ENCODE measurements at regions not wholly inside any gene's neighbourhood (a gene's known extent, or its start where the extent isn't known, plus 50 kb on each side); places are given as distances from the start of the nearest gene placed in this dataset.

DNA sequence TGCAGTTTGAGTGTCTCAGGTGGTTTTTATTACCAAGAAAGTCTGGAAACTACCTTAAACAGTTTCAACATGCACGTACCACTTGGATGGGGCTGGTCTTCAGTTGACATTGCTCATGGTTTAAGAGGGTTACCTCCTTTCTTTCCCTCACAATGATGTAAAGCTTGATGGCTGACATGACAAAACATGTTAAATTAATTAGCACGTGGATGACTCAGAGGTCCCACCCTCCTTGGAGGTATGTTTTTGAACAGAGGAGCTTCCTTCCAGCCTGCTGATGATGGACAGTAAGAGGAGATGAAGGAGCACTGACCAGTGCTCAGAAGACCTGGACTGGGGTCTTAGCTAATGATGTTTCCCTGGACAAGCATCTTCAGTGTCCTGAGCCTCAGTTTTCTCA lies 322.3 kb upstream of the PODXL start:
- Mint-ChIP-seq H3K4me3 (no peak overlapping the region), H3K4me1 (ENCODE audit: low read depth) (no peaks in the 10 kb centered on the region), H3K27ac (no peak overlapping the region), H3K27me3 (ENCODE audit: low read depth) (no peaks in the 10 kb centered on the region), H3K9me3 (no peaks in the 10 kb centered on the region), H3K36me3 (ENCODE audit: low read depth) (no peaks in the 10 kb centered on the region)
- intact Hi-C loops (cut with micrococcal nuclease), result no loop called here
- no peak for DNase-seq
- CTCF ChIA-PET, result no interaction called here

DNA sequence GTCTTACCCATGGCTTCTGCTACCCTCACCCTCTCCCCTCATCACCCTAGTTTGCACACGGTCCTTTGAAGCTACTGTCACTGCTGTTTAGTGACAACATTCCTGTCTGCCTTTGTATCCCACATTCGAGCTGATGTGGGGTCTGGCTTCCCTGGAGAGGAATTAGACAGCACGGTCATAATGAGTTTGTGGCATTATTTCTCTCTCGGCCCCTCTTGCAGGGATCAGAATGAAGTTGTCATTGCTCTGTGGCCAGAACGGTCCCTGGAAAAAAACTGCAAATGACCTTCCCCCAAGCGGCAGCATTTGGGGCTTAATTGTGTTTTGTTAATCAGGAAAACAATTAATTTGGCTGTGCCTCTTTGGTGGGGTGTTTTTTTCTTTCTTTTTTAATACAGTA lies 317.2 kb upstream of the PODXL start:
- Mint-ChIP-seq H3K27me3 (ENCODE audit: low read depth) (peaks cover 12% of the 10 kb centered on the region), H3K4me1 (ENCODE audit: low read depth) (no peaks in the 10 kb centered on the region), H3K36me3 (ENCODE audit: low read depth) (no peaks in the 10 kb centered on the region), H3K4me3 (no peak overlapping the region), H3K27ac (no peak overlapping the region), H3K9me3 (no peaks in the 10 kb centered on the region)
- DNase-seq, result no peak
- intact Hi-C loops (cut with micrococcal nuclease), result no loop called here
- CTCF ChIA-PET, result no interaction called here

DNA sequence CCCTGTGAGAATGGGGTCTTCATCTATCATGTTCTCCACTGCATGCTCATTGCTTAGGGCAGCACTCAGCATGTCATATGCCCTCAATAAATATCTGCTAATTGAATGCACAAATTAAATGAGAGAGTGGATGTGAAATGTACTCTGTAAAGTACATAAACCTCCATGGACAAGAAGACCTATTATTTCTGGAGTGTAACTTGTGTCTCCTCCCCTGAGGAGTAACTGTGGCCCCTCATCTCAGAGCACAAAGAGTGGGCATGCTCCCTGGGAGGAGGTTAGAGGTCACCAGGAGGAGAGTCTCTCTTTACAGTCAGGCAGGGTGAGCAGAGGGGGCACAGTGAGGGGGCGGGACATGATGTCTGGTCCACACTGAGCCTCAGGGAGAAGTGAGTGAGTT lies 313.6 kb upstream of the PODXL start:
- intact Hi-C loops (cut with micrococcal nuclease), result no loop called here
- CTCF ChIA-PET, result no interaction called here
- no peaks in the 10 kb centered on the region for H3K9me3 Mint-ChIP-seq
- H3K27me3 Mint-ChIP-seq (ENCODE audit: low read depth), result peaks cover 12% of the 10 kb centered on the region
- no peaks in the 10 kb centered on the region for H3K36me3 Mint-ChIP-seq (ENCODE audit: low read depth)
- no peaks in the 10 kb centered on the region for H3K4me1 Mint-ChIP-seq (ENCODE audit: low read depth)
- no peak for DNase-seq
- H3K27ac Mint-ChIP-seq, result no peak overlapping the region
- no peak overlapping the region for H3K4me3 Mint-ChIP-seq

DNA sequence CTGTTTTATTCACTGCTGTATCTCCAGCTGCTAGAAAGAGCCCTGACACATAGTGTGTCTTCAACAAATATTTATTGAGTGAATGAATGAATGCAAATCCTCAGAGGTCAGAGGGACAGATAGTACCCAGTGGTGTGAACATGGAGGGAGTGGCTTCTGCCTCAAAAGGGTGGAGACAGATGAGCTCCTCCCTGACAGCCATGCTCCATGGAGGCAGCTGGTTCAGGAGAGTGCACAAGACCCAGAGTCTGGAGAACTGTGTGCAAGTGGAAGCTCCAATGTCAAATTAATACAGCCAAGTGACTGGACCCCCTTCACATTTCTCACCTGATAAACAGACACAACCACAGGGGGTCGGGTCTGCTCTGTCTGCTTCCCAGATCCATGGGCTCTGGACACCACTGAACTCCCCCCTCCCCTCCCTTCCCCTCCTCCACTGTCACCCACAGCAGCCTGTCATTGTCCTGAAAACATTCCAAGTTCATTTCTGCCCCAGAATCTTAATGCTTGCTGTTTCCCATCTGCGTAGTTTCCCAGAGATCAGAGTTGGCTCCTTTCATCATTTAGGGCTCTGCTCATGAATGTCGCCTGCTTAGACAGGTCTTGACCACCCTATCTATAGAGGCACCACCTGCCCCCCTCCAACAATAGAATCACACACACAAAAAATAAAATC lies 312.9 kb upstream of the PODXL start:
- peaks cover 12% of the 10 kb centered on the region for H3K27me3 Mint-ChIP-seq (ENCODE audit: low read depth)
- intact Hi-C loops (cut with micrococcal nuclease), result no loop called here
- no peak overlapping the region for H3K4me3 Mint-ChIP-seq
- no peak for DNase-seq
- CTCF ChIA-PET, result interaction anchor here (2.0 kb wide), 1 partner anchor 11 kb away, joined by 7 read pairs; no protein-coding TSS in a partner anchor
- no peaks in the 10 kb centered on the region for H3K9me3 Mint-ChIP-seq
- no peak overlapping the region for H3K27ac Mint-ChIP-seq
- no peaks in the 10 kb centered on the region for H3K4me1 Mint-ChIP-seq (ENCODE audit: low read depth)
- no peaks in the 10 kb centered on the region for H3K36me3 Mint-ChIP-seq (ENCODE audit: low read depth)

DNA sequence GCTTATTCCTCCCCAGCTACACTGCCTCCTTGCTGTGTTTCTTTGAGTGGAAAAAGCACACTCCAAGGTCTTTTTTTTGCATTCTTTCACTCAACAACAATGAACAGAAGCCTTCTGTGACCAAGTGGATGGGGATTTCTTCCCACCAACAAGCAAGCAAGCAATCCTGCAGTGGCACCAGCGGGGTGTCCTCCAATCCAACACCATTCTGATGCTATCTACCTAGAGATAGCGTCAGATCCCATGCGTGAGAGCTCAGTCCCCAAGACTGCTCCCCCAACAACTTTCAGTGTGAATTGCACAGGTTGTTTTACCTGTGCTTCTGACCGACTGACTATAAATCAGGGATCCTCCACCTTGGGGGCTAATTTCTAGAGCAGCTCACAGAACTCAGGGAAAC lies 311.0 kb upstream of the PODXL start:
- Mint-ChIP-seq H3K4me3 (no peak overlapping the region), H3K27ac (no peak overlapping the region), H3K4me1 (ENCODE audit: low read depth) (no peaks in the 10 kb centered on the region), H3K27me3 (ENCODE audit: low read depth) (peaks cover 7% of the 10 kb centered on the region), H3K9me3 (no peaks in the 10 kb centered on the region), H3K36me3 (ENCODE audit: low read depth) (no peaks in the 10 kb centered on the region)
- intact Hi-C loops (cut with micrococcal nuclease), result no loop called here
- CTCF ChIA-PET, result interaction anchor here (2.0 kb wide), 1 partner anchor 9 kb away, joined by 7 read pairs; no protein-coding TSS in a partner anchor
- DNase-seq, result no peak

DNA sequence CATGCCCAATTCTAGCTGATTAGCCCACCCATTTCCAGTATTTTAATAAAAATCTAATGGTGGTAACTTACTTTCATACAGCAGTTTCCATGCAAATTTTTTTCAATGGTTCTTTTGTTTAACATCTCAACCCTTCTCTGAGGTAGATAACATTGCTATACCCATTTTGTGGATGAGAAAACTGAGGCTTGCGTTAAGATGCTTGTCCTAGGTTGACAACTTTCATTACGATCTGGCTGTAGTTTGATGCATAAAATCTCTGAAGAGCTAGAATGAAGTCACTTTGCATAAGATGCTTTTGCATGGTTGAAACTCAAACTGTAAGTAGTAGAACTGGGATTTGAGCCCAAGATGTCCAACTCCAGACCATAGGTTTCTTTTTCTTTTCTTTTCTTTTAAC lies 309.5 kb upstream of the PODXL start:
- DNase-seq, result no peak
- Mint-ChIP-seq H3K9me3 (no peaks in the 10 kb centered on the region), H3K27ac (no peak overlapping the region), H3K4me3 (no peak overlapping the region), H3K36me3 (ENCODE audit: low read depth) (no peaks in the 10 kb centered on the region), H3K4me1 (ENCODE audit: low read depth) (no peaks in the 10 kb centered on the region), H3K27me3 (ENCODE audit: low read depth) (peaks cover 5% of the 10 kb centered on the region)
- CTCF ChIA-PET, result no interaction called here
- intact Hi-C loops (cut with micrococcal nuclease), result no loop called here

DNA sequence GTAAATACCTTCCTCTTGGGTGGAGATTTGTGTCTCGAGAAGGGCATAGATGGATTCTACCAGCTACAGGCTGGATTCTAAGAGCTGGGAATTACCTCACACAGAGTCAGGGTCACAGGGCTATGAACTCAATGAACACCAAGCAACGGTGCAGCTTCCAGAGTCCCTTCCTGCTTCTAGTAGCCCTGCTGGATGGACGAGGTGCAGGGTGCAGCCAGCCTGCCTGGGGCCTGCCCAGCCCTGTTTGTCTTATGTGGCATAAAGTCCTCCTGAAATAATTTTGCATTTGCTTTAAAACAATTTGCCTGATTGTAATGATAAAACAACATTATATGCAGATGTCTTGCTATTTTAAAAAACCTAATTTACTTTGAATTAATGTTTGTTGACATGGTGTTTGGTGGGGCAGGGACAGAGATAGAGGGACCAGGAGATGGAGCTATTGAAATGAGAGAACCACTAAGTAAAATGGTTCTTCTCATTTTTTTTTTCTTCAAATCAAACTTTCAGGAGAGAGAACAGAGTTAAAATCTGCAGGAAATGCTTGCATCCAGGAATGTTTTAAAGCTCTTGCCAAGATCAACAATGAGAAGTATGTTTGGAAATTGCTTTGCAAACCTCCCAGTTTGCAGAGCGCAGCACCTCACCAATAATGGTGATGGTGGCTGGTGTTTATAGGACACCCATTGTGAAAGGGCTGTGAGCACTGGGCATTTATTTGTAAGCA lies 305.4 kb upstream of the PODXL start:
- Mint-ChIP-seq H3K27me3 (ENCODE audit: low read depth) (peaks cover 5% of the 10 kb centered on the region), H3K4me3 (no peak overlapping the region), H3K9me3 (no peaks in the 10 kb centered on the region), H3K4me1 (ENCODE audit: low read depth) (no peaks in the 10 kb centered on the region), H3K27ac (no peak overlapping the region), H3K36me3 (ENCODE audit: low read depth) (no peaks in the 10 kb centered on the region)
- intact Hi-C loops (cut with micrococcal nuclease), result no loop called here
- no peak for DNase-seq
- CTCF ChIA-PET, result interaction anchor here (0.6 to 1.7 kb wide), 2 partner anchors 17 to 187 kb away, joined by 3 to 4 read pairs; no protein-coding TSS in a partner anchor

DNA sequence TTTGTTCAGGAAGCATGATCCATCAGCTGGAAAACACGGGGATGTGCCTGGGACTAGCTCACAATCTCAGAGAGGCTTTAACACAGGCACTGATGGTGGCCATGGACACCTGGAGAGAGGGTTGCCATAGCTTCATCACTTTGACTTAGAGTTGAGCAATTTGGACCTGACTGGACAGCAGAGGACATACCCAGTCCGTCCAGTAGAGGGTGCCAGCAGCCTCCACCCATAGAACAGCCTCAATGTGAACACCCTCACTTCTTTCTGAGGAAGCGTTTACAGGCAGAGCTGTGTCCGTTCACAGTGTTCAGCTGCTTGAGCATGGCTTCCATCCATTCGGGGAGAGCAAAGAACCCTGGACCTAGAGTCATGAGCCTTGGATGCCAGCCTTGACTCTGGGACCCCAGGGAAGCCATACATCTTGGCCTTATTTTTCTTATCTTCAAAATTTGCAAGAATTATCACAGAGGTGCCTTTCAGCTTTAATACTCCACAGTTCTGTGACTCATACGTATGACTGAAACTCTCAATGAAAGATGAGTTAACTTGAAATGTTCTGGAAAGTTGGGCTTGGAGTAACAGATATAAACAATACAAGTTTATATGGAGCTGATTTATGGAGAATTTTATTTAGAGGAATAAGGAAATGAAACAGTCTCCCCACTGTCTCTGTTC lies 302.9 kb upstream of the PODXL start:
- no peaks in the 10 kb centered on the region for H3K4me1 Mint-ChIP-seq (ENCODE audit: low read depth)
- peak; percentile 62 for DNase-seq
- intact Hi-C loops (cut with micrococcal nuclease), result loop anchor here (1.0 to 2.0 kb wide), 3 partner anchors 170 to 722 kb away; no protein-coding TSS in a partner anchor
- H3K9me3 Mint-ChIP-seq, result peaks cover 1% of the 10 kb centered on the region
- peaks cover 5% of the 10 kb centered on the region for H3K27me3 Mint-ChIP-seq (ENCODE audit: low read depth)
- H3K27ac Mint-ChIP-seq, result no peak overlapping the region
- CTCF ChIA-PET, result interaction anchor here (0.5 to 2.5 kb wide), 11 partner anchors 9 to 451 kb away, joined by 3 to 12 read pairs (median 4); no protein-coding TSS in a partner anchor
- H3K4me3 Mint-ChIP-seq, result no peak overlapping the region
- no peaks in the 10 kb centered on the region for H3K36me3 Mint-ChIP-seq (ENCODE audit: low read depth)

DNA sequence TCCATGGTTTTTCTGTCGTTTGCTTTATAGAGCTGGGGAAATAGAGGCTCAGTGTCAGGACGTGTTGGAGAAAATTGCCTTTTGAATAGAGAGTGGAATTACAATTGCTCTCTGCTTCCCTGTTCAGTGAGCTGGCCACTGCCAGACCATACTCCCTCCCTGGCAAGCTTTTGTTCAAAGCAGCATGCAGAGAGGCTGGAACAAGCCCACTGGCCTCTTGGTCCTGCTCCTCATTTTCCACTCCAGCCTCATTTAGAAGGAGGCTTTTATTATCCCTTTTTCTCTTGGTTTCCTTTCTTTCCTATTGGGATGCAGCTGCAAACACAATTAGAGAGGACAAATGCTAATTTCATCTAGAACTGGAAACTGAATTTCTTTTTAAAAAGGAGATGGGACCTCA lies 302.2 kb upstream of the PODXL start:
- no peak overlapping the region for H3K27ac Mint-ChIP-seq
- CTCF ChIA-PET, result interaction anchor here (0.5 to 2.5 kb wide), 5 partner anchors 9 to 190 kb away, joined by 4 to 12 read pairs (median 5); no protein-coding TSS in a partner anchor
- no peak for DNase-seq
- no peak overlapping the region for H3K4me3 Mint-ChIP-seq
- no peaks in the 10 kb centered on the region for H3K36me3 Mint-ChIP-seq (ENCODE audit: low read depth)
- H3K9me3 Mint-ChIP-seq, result peaks cover 1% of the 10 kb centered on the region
- H3K4me1 Mint-ChIP-seq (ENCODE audit: low read depth), result no peaks in the 10 kb centered on the region
- intact Hi-C loops (cut with micrococcal nuclease), result loop anchor here (1.0 to 2.0 kb wide), 3 partner anchors 169 to 722 kb away; no protein-coding TSS in a partner anchor
- peaks cover 5% of the 10 kb centered on the region for H3K27me3 Mint-ChIP-seq (ENCODE audit: low read depth)

DNA sequence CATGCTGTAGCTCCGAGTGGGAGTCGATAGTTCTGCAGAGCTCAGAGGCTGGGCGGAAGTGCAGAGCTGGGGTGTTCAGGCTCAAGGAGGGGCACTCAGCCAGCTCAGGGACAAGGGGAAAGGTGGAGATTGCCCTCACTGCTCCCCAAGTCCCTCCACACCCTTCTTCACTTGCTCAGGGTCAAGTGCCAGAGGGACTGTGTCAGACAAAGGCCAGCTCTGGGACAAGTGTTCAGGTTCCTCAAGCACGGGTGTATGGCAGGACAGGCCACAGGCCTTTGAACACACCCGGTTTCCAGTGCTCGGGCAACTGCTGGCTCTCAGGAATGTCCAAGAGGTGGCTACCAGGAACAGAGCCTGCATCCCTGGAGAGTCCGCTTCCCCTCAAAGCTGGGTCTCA lies 293.0 kb upstream of the PODXL start:
- no peak for DNase-seq
- Mint-ChIP-seq H3K4me1 (ENCODE audit: low read depth) (no peaks in the 10 kb centered on the region), H3K9me3 (peaks cover 3% of the 10 kb centered on the region), H3K27me3 (ENCODE audit: low read depth) (peaks cover 6% of the 10 kb centered on the region), H3K36me3 (ENCODE audit: low read depth) (no peaks in the 10 kb centered on the region), H3K4me3 (no peak overlapping the region), H3K27ac (no peak overlapping the region)
- CTCF ChIA-PET, result no interaction called here
- intact Hi-C loops (cut with micrococcal nuclease), result no loop called here

DNA sequence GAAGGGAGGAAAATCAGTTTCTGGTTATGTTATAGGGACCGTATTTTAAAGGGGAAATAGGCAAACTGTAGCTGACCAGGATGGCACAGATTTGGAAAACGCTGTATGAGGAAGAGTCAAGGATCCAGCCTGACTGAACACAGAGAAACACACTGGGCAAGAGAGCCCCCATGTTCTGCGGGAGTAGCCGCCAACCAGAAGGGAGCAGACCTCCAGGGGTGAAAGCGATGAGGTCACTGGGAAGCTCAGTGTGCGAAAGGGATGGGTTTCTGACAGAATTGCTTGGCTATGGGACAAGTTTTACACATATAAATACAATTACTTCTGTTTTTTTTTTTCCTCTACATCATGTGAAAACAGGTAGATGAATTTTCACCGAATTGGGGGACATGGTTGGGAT lies 291.6 kb upstream of the PODXL start:
- Mint-ChIP-seq H3K4me3 (no peak overlapping the region), H3K9me3 (peaks cover 1% of the 10 kb centered on the region), H3K36me3 (ENCODE audit: low read depth) (no peaks in the 10 kb centered on the region), H3K27ac (no peak overlapping the region), H3K4me1 (ENCODE audit: low read depth) (no peaks in the 10 kb centered on the region), H3K27me3 (ENCODE audit: low read depth) (peaks cover 8% of the 10 kb centered on the region)
- CTCF ChIA-PET, result interaction anchor here (0.6 kb wide), 1 partner anchor 105 kb away, joined by 3 read pairs; no protein-coding TSS in a partner anchor
- intact Hi-C loops (cut with micrococcal nuclease), result no loop called here
- no peak for DNase-seq

DNA sequence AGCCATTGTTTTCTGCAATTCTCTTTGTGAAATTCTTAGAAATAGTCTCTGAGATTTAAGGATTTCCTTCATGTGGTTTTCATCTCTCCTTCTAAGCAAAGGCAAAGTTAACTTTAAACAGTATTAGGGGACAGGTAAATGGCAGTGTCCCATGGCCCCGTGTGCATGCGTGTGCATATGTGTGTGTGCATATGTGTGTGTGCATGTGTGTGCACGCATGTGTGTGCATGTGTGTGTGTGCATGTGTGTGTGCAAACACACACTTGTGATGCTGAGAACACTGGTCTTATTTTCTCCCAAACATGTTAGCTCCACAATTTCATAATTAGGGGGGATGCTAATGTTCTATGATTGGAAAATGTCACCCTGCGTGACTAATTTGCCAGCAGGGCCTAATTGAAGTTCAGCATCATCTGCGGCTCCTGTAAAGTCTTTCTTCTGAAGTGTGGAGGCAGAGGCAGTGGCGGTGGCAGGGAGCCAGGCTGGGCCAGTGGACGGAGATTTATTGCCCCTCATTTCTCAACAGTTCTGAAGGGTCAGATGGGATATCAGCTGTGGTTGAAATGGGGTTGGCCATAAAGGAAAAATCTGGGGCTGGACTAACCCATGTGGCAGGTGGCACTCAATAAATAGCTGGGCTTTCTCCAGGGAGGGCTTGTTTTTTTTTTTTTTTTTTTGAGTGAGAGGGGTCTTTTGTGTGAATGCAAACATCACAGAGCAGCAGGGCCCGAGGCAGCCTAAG lies 289.3 kb upstream of the PODXL start:
- no peak overlapping the region for H3K4me3 Mint-ChIP-seq
- no peak for DNase-seq
- H3K27ac Mint-ChIP-seq, result no peak overlapping the region
- H3K9me3 Mint-ChIP-seq, result peaks cover 1% of the 10 kb centered on the region
- CTCF ChIA-PET, result interaction anchor here (1.6 kb wide), 1 partner anchor 15 kb away, joined by 4 read pairs; no protein-coding TSS in a partner anchor
- intact Hi-C loops (cut with micrococcal nuclease), result no loop called here
- no peaks in the 10 kb centered on the region for H3K4me1 Mint-ChIP-seq (ENCODE audit: low read depth)
- peaks cover 6% of the 10 kb centered on the region for H3K27me3 Mint-ChIP-seq (ENCODE audit: low read depth)
- no peaks in the 10 kb centered on the region for H3K36me3 Mint-ChIP-seq (ENCODE audit: low read depth)

Data from activated naive CD4-positive, alpha-beta T cell treated with anti-CD3 and anti-CD28 coated beads for 36 hours (primary cell).